GM18508 (cell line): ENCODE measurements at regions not wholly inside any gene's neighbourhood (a gene's known extent, or its start where the extent isn't known, plus 50 kb on each side); places are given as distances from the start of the nearest gene placed in this dataset.
"Not testable (repeated sequence)": the region's sequence is repeated elsewhere in the genome, so short reads cannot be mapped to it uniquely, and the experiment has no call there.

ENCODE experiments used
- ATAC-seq: cut with Tn5 transposase; IDR thresholded peaks from one replicate; pipeline ENCODE4 v1.9.1; 2021; ENCODE audit warnings: moderate number of reproducible peaks; ENCODE audit not compliant: insufficient read depth, unreplicated experiment

GRCh38 chr1:80540149-80540548, 1260.6 kb upstream of the ADGRL2 start:
- no peak for ATAC-seq

DNA sequence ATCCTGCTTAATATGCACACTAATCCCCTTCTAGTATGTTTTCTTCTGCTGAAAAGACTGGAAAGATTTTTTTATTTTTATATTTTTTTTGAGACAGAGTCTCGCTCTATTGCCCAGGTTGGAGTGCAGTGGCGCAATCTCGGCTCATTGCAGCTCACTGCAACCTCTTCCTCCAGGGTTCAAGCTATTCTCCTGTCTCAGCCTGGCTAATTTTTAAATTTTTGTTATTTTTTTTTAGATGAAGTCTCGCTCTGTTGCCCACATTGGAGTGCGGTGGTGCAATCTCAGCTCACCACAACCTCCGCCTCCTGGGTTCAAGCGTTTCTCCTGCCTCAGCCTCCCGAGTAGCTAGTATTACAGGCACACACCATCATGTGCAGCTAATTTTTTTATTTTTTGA, 1261.4 kb upstream of the ADGRL2 start:
- not testable (repeated sequence) for ATAC-seq

GRCh38 chr1:80536461-80536860, 1264.3 kb upstream of the ADGRL2 start:
- ATAC-seq: no peak

DNA sequence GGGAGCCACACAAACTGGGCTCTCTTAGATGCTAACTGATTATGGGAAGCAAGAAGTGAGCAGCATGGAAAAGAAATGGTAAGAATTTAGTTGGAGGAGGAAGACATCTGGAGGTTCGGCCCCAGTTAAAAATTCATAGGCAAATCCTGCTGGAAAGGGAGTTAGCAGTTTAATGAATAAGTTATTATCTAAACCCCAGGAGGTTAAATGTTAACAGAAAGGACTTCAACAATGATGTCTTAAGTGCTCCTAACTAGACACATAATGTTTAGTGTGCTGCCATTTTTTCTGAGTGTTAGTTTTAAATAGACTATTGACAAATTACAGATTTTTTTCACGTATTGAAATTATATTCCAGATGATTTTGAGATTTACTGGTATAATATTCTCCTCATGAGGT, 1265.3 kb upstream of the ADGRL2 start:
- ATAC-seq: no peak

- ATAC-seq: no peak
These were observed 1266.0 kb upstream of the ADGRL2 start for GRCh38 chr1:80534606-80535360.

- ATAC-seq: no peak
These were observed 1266.9 kb upstream of the ADGRL2 start for GRCh38 chr1:80533775-80534334.

GRCh38 chr1:80533093-80533492, 1267.6 kb upstream of the ADGRL2 start:
- no peak for ATAC-seq

DNA sequence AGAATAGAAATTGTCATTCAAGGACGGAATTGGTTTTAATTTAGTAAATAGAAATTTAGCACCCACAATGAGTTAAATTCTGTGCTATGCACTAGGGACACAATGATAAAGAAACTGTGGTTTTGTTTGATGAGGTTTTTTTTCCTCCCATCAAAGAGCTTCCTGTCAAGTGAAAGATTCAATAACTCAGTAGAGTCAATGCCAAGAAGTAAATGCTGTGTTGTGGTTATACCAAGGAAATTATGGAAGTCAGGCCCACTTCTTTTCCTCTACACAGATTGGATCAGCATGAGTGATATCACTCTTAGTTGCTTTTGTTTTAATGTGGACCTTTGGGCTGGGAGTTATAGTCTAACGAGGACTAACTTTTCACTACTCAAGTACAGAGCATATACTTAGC, 1269.6 kb upstream of the ADGRL2 start:
- no peak for ATAC-seq

DNA sequence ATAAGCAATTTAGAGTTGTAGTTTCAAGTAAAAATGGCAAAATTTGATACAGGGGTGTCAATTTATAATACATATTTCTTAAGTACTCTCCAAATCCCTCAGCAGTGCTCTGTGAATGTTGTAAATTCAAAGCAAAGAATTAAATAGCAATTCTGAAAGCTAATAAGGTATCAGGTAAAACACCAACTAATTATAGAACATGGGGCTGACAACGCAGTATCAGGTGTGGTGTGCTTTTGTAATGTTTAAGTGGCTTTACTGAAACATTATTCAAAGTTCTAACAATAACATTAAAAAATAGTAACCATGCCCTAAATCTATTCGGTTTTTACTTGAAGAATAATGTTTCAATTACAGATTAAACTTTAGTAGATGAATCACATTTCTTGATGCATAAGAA, 1271.2 kb upstream of the ADGRL2 start:
- ATAC-seq: no peak

- no peak for ATAC-seq
These were observed 1276.9 kb upstream of the ADGRL2 start for GRCh38 chr1:80523861-80524260.

DNA sequence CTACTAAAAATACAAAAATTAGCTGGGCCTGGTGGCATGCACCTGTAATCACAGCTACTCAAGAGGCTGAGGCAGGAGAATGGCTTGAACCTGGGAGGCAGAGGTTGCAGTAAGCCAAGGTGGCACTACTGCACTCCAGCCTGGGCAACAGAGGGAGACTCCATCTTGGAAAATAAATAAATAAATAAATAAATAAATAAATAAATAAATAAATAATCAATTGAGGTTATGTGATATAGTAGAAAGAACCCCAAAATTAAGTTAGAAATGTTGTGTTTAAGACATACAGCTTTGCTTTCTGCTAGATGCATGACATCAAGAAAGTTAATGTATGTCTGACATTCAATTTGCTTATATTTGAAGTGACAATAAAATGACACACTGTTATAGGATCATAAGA, 1277.7 kb upstream of the ADGRL2 start:
- ATAC-seq: not testable (repeated sequence)

DNA sequence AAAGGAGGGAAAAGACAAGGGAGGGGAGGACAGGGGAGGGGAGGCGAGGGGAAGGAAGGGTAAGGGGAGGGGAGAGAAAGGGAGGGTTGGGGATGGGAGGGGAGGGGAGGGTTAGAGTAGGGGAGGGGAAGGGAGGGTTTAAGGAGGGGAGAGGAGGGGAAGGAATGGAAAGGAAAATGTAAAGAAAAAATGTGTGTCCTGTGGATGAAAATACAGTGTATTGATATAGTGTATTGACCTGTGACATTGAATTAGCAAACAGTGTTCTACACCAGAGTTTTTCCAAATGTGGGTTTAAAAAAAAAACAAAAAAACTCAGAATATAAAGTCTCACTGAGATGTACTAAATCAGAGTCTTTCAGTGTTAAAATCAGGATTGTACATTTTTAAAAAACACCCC, 1279.8 kb upstream of the ADGRL2 start:
- ATAC-seq: no peak

DNA sequence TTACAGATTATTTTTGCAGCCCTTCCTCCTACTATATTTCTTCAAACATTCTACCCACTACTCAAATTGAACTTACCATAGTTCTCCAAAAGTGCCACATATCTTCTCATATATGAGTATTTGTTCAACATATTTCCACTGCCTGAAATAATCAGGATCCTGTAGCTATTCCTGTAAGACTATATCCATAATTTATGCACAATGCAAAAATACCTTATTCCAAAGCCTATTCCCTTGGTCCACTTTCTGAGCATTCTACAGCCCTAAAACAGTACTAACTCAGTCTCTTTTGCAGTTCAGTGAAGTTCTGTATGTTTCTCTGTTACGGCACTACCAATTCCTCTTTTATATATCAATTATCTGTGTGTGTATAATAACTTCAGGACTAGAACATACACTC, 1283.7 kb upstream of the ADGRL2 start:
- no peak for ATAC-seq

DNA sequence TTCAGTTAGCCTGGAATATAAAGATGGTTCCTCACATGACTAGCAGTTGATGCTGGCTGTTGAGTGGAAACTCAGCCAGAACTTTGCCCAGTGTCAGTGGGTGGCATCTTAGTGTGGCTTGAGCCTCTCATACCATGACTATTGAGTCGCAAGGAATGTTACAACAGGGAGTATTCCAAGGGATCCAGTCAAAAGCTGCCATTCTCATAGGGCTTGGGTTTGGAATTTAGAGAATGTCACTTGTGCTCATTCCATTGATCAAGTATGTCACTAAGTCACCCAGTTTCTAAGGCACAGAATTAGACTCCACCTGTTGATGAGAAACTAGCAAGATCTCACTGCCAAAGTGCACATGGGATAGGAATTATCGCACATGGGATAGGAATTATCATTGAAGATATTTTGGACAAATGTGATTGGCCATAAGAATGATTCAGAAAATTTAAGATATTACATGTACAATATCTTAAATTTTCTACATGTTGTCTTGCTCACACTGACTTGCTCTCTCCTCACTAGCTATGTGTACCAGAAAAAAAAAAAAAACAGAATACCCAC, 1290.7 kb upstream of the ADGRL2 start:
- ATAC-seq: no peak

- no peak for ATAC-seq
These were observed 1294.5 kb upstream of the ADGRL2 start for GRCh38 chr1:80506216-80506615.

DNA sequence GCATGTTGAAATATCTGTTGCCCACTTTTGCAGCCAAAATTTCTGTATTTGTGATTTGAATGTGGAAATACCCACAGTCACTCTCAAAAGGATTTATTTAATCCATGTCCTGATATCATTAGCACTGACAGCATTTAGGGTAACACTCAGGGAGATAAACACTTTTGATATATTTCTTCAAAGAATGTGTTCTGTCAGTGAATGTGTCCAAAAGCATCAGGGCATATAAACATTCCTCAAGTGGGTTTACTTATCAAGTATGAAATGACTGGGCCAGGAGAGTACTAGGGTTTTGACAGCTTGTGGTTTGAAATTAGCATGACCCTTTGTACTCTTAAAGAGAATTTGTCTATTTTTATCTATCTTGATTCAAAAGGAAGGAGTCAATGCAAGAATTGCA, 1302.1 kb upstream of the ADGRL2 start:
- ATAC-seq: no peak

- no peak for ATAC-seq
These were observed 1304.9 kb upstream of the ADGRL2 start for GRCh38 chr1:80495806-80496205.

GRCh38 chr1:80472145-80472544, 1328.6 kb upstream of the ADGRL2 start:
- no peak for ATAC-seq

DNA sequence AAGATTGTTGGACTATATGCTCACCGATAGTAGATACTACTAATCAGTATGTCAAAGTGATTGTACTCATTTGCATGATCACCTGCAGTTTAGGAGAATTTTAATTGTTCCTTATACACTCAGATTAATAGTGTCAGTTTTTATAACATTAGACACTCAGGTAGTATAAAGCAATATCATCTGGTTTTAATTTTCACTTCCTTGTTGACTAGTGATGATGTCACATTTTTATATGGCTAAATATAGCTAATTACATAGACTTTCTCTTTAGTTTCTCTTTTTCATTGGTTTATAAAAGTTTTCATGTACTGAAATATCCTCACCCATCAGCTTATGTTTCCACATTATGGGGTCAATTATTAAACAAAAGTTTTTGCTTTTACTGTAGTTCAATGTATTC, 1332.4 kb upstream of the ADGRL2 start:
- ATAC-seq: no peak

DNA sequence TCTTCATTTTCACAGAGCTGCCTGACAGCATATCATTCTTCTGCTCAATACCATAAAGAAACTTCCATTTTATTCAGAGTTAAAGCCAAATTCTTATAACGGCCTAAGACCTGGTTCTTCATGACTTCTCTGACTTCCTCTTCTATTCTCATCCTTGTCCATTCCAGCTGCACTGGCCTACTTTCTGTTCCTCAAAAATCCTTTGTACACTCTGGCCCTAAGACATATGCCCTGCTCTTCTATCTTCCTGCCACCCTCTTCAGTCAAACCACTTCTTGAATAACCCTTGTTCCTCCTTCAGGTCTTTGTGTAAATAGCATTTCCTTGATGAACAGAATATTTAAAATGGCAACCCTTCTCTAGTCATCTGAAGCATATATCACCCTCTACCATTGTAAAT, 1338.7 kb upstream of the ADGRL2 start:
- ATAC-seq: no peak

GRCh38 chr1:80457409-80457808, 1343.3 kb upstream of the ADGRL2 start:
- ATAC-seq: no peak

DNA sequence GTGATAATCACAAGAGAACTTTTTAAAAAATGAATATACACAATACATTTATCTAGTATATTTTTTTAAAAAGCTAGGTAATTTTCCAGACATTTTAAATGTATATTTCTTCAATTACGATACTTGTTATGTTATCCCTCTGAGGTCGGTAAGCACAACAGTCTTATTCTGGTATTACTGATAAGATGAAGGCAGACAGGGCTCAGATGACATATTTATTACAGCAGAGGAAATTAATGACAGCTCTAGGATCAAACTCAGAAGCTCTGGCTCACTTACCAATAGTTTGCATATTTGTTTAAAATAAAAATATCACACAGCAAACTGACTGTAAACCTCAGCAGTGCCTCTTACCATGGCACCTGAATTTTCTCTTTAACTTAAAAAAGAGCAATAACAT, 1347.0 kb upstream of the ADGRL2 start:
- ATAC-seq: no peak
